GM12872 (cell line): ENCODE measurements at regions not wholly inside any gene's neighbourhood (a gene's known extent, or its start where the extent isn't known, plus 50 kb on each side); places are given as distances from the start of the nearest gene placed in this dataset.

ENCODE experiments used
- CTCF ChIP-seq: IDR thresholded peaks from 3 replicates; pipeline ENCODE4 v1.5.1; 2011; ENCODE audit warnings: low read depth, mild to moderate bottlenecking, low read length, moderate library complexity; ENCODE audit not compliant: insufficient read depth

DNA sequence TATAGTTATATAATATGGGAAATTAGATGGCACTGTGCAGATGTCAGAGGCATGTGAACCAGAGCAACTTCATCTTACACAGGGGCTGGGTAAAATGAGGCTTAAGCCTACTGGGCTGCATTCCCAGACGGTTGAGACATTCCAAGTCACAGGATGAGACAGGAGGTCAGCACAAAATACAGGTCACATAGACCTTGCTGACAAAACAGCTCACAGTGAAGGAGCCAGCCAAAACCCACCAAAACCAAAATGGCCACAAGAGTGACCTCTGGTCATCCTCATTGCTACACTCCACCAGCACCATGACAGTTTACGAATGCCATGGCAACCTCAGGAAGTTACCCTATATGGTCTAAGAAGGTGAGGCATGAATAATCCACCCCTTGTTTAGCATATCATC is 479.4 kb downstream of the TLR4 start:
- TF ChIP-seq CTCF, result no peak

DNA sequence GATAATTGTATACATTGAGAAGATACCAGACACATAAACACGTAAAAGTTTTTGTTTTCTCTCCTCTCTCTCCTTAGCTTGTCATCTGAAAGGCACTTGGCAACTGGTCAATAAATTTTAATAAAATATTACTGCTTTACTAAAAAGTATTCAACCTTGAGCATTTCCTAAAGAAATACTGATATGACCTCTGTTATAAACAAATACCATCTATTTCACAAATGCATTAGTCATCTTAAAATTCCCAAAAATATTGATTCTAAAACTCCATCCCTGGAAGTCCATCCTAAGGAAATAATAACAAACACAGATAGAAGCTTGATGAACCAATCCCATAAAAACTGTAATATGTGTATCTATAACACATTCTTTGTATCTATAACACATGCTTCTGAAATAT is 483.2 kb downstream of the TLR4 start:
- TF ChIP-seq CTCF, result no peak

DNA sequence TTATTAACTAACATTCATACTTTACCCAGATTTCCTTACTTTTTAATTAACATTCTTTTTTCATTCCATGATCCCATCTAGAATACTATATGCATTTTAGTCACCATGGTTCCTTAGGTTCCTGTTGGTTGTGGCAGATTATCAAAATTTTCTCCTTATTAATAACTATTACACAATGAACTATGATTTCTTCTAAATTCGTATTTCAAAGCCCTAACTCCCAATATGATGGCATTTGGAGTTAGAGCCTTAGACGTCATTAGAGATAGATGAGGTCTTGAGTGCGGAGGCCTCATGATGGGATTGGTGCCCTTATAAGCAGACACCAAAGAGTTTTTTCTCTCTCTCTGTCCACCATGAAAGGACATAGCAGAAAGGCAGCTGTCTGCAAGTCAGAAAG is 485.4 kb downstream of the TLR4 start:
- TF ChIP-seq CTCF, result no peak

DNA sequence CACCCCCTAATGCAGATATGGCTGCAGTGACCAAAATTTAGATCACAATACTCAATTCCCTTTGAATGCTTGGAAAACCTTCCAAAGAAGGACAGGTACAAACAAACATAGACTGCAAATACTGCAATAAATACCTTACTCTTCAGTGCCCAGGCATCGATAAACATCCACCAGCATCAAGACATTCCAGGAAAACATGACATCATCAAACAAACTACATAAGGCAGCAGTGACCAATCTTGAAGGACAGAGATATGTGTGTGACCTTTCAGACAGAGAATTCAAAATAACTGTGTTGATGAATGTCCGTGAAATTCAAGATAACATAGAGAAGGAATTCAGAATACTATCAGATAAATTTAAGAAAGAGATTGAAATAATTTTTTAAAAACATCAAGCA is 488.6 kb downstream of the TLR4 start:
- TF ChIP-seq CTCF, result no peak

DNA sequence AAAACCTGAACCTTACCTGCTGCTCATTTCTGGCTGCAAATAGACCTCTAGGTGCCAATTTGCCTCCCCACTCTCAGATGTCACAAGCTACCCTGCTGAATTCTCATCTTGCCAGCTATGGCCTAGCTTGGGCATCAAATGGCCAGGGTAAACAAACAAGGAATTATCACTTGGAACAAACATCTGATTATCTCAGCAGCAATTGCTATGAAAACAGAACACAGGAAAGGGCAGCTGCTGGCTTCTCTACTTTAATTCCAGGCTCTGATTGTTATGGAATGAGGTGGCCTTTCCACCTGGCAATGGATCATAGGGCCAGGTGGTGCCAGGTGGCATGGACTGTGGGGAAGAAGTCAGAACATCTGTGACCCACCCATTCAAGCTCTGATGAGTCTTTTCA is 505.1 kb downstream of the TLR4 start:
- no peak for TF ChIP-seq CTCF

DNA sequence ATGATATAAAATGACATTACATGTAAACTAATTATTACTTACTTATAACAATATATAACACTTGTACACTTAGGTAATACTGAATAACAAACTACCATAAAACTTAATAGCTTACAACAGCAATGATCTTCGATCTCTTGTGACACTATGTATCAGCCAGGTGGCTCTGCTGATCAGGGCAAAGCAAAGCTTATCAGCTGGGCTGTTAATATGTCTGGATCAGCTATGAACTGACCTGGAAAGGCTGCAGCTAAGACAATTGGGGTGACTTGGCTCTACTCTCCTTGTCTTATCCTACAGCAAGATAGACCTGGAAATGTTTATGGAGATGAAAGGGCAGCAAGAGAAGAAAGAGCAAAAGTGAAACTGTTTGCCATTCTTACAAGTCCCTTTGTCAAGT is 511.3 kb downstream of the TLR4 start:
- no peak for TF ChIP-seq CTCF

DNA sequence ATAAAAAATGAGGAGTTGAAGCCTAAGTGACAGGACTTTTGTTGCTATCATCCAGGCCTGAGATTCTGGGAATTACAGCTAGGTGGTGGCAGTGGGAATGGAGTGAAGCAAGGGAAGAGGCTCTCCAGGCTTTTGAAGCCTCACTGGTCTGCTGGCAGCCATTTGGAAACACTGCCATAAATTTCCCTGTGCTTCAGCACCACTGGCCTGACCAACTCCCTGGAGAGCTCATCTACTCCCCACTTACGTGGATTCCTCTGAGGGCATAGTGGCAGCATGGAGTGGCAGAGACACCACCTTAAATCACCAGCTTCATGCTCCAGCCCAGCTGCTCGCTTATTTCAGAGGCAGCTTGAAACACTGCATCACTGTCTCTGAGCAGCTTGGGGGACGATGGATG is 518.2 kb downstream of the TLR4 start:
- TF ChIP-seq CTCF, result no peak

- no peak for TF ChIP-seq CTCF
These were observed 518.9 kb downstream of the TLR4 start for GRCh38 chr9:118223111-118223510.
